ENCODE measurements at regions not wholly inside any gene's neighbourhood (a gene's known extent, or its start where the extent isn't known, plus 50 kb on each side); places are given as distances from the start of the nearest gene placed in this dataset.

DNA sequence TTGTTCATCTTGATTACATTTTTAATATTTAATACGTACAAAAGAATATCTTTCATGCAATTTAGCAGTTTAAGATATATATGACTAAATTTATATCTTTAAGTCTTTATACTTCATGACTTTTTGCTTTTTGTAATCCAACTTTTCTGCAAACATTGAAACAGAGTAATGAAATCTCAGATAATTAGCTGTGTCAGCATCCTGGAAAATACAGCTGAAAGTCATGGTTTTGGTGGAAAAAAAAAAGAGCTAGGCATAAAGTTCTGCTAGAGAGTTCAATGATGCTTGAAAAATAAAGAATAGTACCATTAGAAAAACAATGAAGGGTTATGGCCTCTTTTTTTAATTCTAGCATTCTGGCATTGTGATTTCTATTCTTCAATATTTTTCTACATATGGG is 387.4 kb upstream of the ROBO2 start (continued):
- TF ChIP-seq, protein P1, sequence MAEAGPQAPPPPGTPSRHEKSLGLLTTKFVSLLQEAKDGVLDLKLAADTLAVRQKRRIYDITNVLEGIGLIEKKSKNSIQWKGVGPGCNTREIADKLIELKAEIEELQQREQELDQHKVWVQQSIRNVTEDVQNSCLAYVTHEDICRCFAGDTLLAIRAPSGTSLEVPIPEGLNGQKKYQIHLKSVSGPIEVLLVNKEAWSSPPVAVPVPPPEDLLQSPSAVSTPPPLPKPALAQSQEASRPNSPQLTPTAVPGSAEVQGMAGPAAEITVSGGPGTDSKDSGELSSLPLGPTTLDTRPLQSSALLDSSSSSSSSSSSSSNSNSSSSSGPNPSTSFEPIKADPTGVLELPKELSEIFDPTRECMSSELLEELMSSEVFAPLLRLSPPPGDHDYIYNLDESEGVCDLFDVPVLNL (IDR thresholded peaks at IDR 0.05; ENCODE audit: low read depth, low read length), result no peak

DNA sequence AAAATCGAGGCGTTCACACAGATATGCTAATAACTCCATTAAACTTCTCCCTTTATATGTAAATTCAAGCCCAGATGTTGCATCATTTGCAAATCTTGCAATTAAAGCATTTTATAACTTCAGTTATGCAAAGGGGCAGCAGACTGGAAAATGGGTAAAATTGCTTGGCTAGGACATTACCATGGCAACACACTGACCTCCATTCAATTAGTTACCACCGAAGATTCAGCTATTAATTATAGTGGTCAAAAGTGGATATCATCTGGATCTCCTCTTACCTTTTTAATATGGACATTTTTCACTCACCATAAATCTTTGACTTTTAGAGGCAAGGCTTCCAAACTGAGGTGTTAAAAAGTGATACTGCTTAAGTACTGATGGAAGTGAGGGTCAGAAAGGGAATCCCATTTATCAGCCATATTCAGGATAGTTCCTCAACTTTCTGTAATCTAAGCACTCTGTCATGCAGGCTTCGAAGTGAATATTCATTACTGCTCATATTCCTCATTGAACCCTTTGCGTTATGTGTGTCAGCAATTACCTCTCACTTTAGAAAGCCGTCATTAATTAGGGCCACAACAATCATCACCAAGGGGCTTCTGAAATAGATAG is 386.2 kb upstream of the ROBO2 start:
- no peaks in the 10 kb centered on the region for H3K79me2 ChIP-seq (ENCODE audit: control insufficient read depth, insufficient read depth, low read length)
- RAD21 ChIA-PET (ENCODE audit: unreplicated experiment), result no interaction called here
- no peaks in the 10 kb centered on the region for H3K4me1 ChIP-seq (ENCODE audit: control insufficient read depth, insufficient read depth, low read length)
- WGBS (ENCODE audit: insufficient coverage, insufficient replicate concordance, low lambda C conversion rate, missing lambda C conversion rate), result 39% methylated on average over 6 of the region's 6 CpGs
- H3K4me2 ChIP-seq (ENCODE audit: control insufficient read depth, insufficient read depth), result no peak overlapping the region
- POLR2A ChIA-PET, result no interaction called here
- H3K9ac ChIP-seq (ENCODE audit: control insufficient read depth, insufficient read depth, low read length), result no peak overlapping the region
- DNase-seq (ENCODE audit: low read depth, low spot score) (no peak), FAIRE-seq (no peak), ATAC-seq (no peak)
- no peaks in the 10 kb centered on the region for H3K9me3 ChIP-seq (replicated peaks; ENCODE audit: control insufficient read depth, insufficient read depth, low read length)
- no peaks in the 10 kb centered on the region for H3K36me3 ChIP-seq (ENCODE audit: control insufficient read depth in 2 of 2, insufficient read depth in 2 of 2, low read length in 1 of 2)
- no peaks in the 10 kb centered on the region for H4K20me1 ChIP-seq (ENCODE audit: control insufficient read depth, insufficient read depth)
- no peak overlapping the region for H3K4me3 ChIP-seq
- no peak for TF ChIP-seq MTA2 (IDR thresholded peaks at IDR 0.05; ENCODE audit: low read depth)
- TF ChIP-seq EED (IDR thresholded peaks at IDR 0.05; ENCODE audit: low read depth), result no peak
- TF ChIP-seq MEF2A (IDR thresholded peaks at IDR 0.05; ENCODE audit: insufficient read depth, low read depth, low read length), result no peak
- no peak for TF ChIP-seq PAX5 (IDR thresholded peaks at IDR 0.05; ENCODE audit: borderline replicate concordance, low read depth, low read length)
- no peak for TF ChIP-seq ZNF384 (IDR thresholded peaks at IDR 0.05; ENCODE audit: borderline replicate concordance, low read depth, low read length)
- SMC1A ChIA-PET (ENCODE audit: uncharacterized antibody, unreplicated experiment), result no interaction called here
- H2AFZ ChIP-seq (ENCODE audit: control insufficient read depth, low read depth, low read length), result no peak overlapping the region
- no peaks in the 10 kb centered on the region for H3K27me3 ChIP-seq (replicated peaks in 1 of 2; ENCODE audit: control insufficient read depth in 2 of 2, insufficient read depth in 2 of 2, low read length in 1 of 2)
- BruUV-seq (replicated peaks), result no TSS peak
- in situ Hi-C loops (cut with MboI), result no loop called here
- CTCF ChIA-PET, result no interaction called here
- intact Hi-C loops (cut with micrococcal nuclease; ENCODE audit: unreplicated experiment), result no loop called here
- H3K27ac ChIP-seq (ENCODE audit: control insufficient read depth, insufficient read depth), result no peak overlapping the region
